ENCODE measurements at regions not wholly inside any gene's neighbourhood (a gene's known extent, or its start where the extent isn't known, plus 50 kb on each side); places are given as distances from the start of the nearest gene placed in this dataset.

- TF ChIP-seq CTCF (conservative IDR thresholded peaks at IDR 0.05; ENCODE audit: low read depth, low read length) (no peak), EZH2 (IDR thresholded peaks at IDR 0.05; ENCODE audit: borderline replicate concordance, low read depth, low read length, poor library complexity, severe bottlenecking) (no peak)
- no peaks in the 10 kb centered on the region for H3K36me3 ChIP-seq (ENCODE audit: insufficient read depth, low read length, poor library complexity, severe bottlenecking)
- no peaks in the 10 kb centered on the region for H3K27me3 ChIP-seq (replicated peaks; ENCODE audit: insufficient read depth, low read depth, low read length, poor library complexity)
- no peaks in the 10 kb centered on the region for H3K4me1 ChIP-seq (ENCODE audit: insufficient read depth, low read length, poor library complexity, severe bottlenecking)
- no peak overlapping the region for H3K4me3 ChIP-seq (ENCODE audit: low read depth, low read length, poor library complexity, severe bottlenecking)
- ChIA-PET CTCF (no interaction called here), POLR2A (ENCODE audit: low non-redundant PET) (no interaction called here)
- no peak overlapping the region for H3K27ac ChIP-seq (ENCODE audit: low read depth, low read length, poor library complexity, severe bottlenecking)
- no peak for DNase-seq (ENCODE audit: low spot score)
- BruUV-seq (replicated peaks), result no TSS peak
- H3K9me3 ChIP-seq (ENCODE audit: low read depth, low read length, poor library complexity, severe bottlenecking), result no peaks in the 10 kb centered on the region
- intact Hi-C loops (cut with micrococcal nuclease; ENCODE audit: unreplicated experiment), result no loop called here
Measured at GRCh38 chr13:90402102-90402501, 945.4 kb upstream of the MIR17HG start.

GRCh38 chr13:90402613-90403012, 944.9 kb upstream of the MIR17HG start:
- no peak overlapping the region for H3K4me3 ChIP-seq (ENCODE audit: low read depth, low read length, poor library complexity, severe bottlenecking)
- no peak overlapping the region for H3K27ac ChIP-seq (ENCODE audit: low read depth, low read length, poor library complexity, severe bottlenecking)
- H3K4me1 ChIP-seq (ENCODE audit: insufficient read depth, low read length, poor library complexity, severe bottlenecking), result no peaks in the 10 kb centered on the region
- ChIA-PET CTCF (no interaction called here), POLR2A (ENCODE audit: low non-redundant PET) (no interaction called here)
- H3K27me3 ChIP-seq (replicated peaks; ENCODE audit: insufficient read depth, low read depth, low read length, poor library complexity), result no peaks in the 10 kb centered on the region
- H3K36me3 ChIP-seq (ENCODE audit: insufficient read depth, low read length, poor library complexity, severe bottlenecking), result no peaks in the 10 kb centered on the region
- no peaks in the 10 kb centered on the region for H3K9me3 ChIP-seq (ENCODE audit: low read depth, low read length, poor library complexity, severe bottlenecking)
- TF ChIP-seq EZH2 (IDR thresholded peaks at IDR 0.05; ENCODE audit: borderline replicate concordance, low read depth, low read length, poor library complexity, severe bottlenecking) (no peak), CTCF (conservative IDR thresholded peaks at IDR 0.05; ENCODE audit: low read depth, low read length) (no peak)
- intact Hi-C loops (cut with micrococcal nuclease; ENCODE audit: unreplicated experiment), result no loop called here
- no peak for DNase-seq (ENCODE audit: low spot score)
- no TSS peak for BruUV-seq (replicated peaks)

- Histone ChIP-seq H3K4me3 (ENCODE audit: low read depth, low read length, poor library complexity, severe bottlenecking) (no peak overlapping the region), H3K27me3 (replicated peaks; ENCODE audit: insufficient read depth, low read depth, low read length, poor library complexity) (no peaks in the 10 kb centered on the region), H3K36me3 (ENCODE audit: insufficient read depth, low read length, poor library complexity, severe bottlenecking) (no peaks in the 10 kb centered on the region), H3K27ac (ENCODE audit: low read depth, low read length, poor library complexity, severe bottlenecking) (no peak overlapping the region), H3K4me1 (ENCODE audit: insufficient read depth, low read length, poor library complexity, severe bottlenecking) (no peaks in the 10 kb centered on the region), H3K9me3 (ENCODE audit: low read depth, low read length, poor library complexity, severe bottlenecking) (no peaks in the 10 kb centered on the region)
- DNase-seq (ENCODE audit: low spot score), result no peak
- CTCF ChIA-PET, result no interaction called here
- BruUV-seq (replicated peaks), result no TSS peak
- POLR2A ChIA-PET (ENCODE audit: low non-redundant PET), result no interaction called here
- no peak for TF ChIP-seq CTCF (conservative IDR thresholded peaks at IDR 0.05; ENCODE audit: low read depth, low read length)
- TF ChIP-seq EZH2 (IDR thresholded peaks at IDR 0.05; ENCODE audit: borderline replicate concordance, low read depth, low read length, poor library complexity, severe bottlenecking), result no peak
- intact Hi-C loops (cut with micrococcal nuclease; ENCODE audit: unreplicated experiment), result no loop called here
Measured at GRCh38 chr13:90403330-90404082, 944.0 kb upstream of the MIR17HG start.

Measured in A673 (cell line).